ENCODE measurements at regions not wholly inside any gene's neighbourhood (a gene's known extent, or its start where the extent isn't known, plus 50 kb on each side); places are given as distances from the start of the nearest gene placed in this dataset.

- no peak for FAIRE-seq
Observed at GRCh38 chr6:111988926-111989325, 65.0 kb upstream of the CCN6 start.

- FAIRE-seq: no peak
Observed at GRCh38 chr6:111989743-111990142, 64.2 kb upstream of the CCN6 start.

- no peak for FAIRE-seq
Observed at GRCh38 chr6:111990214-111990613, 63.7 kb upstream of the CCN6 start.

DNA sequence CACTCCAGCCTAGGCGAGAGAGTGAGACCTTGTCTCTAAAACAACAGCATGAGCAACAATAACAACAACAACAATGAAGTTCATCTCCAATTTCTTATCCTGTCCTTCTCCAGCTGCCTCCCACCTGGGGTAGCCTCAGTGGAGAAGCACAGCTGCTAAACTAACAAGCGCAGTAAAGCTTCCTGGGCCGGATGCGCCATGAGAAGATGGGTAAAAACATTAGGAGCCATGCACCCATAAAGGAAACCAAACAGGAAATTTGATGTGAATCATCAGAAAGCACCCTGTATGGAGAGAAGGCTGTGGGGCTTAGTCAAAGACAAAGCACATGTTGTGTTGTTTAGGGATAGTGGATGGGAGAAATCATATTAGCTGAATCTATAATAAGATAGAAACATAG is 61.1 kb upstream of the CCN6 start:
- FAIRE-seq: no peak

DNA sequence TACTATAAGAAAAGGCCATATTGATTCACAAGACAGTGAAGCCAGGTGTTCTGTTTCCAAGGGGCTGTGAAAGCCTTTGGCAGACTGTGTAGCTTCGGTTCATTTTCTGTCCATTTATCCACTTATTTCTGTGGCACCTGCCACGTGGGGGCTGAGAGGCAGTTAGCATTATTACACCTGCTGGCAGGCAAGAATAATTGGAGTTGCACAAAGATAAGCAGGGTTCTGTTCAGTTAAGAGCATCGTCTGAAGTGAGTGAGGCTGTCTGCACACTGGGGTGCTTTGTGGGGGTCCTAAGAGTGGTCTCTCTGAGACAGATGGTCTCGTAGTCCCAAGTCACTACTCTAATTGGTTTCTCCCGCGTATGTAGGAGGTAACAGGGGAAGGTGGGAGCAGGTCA is 60.6 kb upstream of the CCN6 start:
- FAIRE-seq: no peak

- no peak for FAIRE-seq
Observed at GRCh38 chr6:111994791-111995190, 59.1 kb upstream of the CCN6 start.

- FAIRE-seq: no peak
Observed at GRCh38 chr6:111995404-111995803, 58.5 kb upstream of the CCN6 start.

DNA sequence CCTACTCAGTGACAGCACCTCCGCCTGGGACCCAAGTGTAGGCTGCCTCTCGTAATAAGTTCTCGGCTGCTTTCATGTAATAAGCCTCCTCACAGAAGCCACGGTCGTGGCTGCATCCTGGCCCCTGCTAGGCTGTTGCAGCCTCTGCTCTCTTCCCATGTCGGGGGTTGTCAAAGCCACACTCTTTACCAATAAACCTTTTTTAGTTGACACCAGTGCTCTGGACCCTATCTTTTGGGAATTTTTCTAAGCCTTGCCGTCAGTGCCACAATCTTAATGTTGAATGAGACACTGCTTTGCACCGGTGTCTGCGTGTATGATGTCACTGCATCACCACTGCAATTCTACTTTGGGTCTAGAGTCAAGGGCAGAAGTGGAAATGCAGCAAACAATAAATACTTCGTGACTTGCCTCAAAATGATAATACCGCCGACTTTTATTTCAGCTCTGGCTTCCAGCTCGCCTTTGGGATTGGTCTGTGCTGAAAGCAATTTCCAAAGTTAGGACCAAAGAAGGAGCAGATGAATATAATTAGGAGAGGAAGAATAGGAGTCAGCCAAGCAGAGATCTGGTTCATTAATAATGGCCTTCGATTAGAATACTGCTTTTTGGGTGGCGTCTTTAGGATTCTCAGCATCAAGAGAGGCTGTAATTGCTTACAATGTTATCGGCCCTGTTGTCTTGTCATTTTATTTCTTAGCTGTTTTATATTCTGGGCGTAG is 57.6 kb upstream of the CCN6 start:
- FAIRE-seq: no peak

DNA sequence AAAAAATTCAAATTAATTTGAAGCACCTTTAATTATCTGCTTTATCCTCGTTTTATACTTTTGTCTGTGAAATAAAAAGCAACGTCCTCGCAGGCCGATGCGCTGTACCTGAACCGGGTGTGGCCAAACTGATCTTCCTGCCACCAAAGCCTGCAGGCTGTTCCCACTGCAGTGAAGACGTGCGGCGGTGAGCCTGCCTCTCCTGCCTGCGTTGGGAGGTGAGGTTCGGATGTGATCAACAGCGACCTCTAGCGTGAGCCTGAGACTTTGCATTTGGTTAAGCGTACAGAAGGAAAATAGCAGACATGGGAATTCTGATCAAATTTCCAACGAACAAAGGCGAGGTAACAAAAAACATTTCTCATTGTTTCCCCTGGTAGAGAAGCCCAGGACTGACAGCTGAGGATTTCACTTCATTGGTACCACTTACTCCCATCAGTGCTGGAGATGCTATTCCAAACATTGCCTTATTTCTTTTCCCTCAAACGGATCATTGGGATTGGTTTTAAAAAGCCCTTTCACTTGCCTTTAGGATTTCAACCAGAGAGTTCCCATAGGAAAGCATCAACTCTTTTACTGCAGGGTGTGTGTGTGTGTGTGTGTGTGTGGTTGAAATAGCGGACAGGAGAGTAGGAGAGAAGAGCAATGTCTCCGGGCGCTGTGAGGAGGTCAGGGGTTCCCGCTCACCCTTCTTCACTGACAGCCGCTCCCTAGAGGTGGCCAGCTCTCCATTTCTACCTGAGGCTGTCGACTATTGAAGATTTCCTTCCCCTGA is 56.6 kb upstream of the CCN6 start:
- peak; percentile 39 for FAIRE-seq

DNA sequence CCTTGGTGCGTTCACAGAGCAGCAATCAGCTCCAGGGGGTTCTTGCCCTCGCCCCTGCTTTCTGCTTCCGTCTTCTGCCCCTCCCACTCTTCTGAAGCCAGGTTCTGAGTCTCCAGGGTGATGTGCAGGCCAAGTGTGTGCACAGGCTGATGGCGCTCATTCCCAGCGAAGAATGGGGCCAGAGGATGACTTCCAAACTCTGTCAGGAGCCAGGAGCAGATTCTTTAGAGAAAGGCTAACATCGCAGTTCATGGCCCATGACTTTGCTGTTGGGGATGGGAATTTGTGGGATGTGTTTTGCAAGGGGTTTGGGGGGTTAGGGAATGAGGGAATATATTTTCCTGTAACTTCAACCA is 56.1 kb upstream of the CCN6 start:
- no peak for FAIRE-seq

GRCh38 chr6:112002307-112002706 is 51.6 kb upstream of the CCN6 start:
- FAIRE-seq: no peak

Data from endometrium (tissue), 2 donors.